ENCODE measurements at regions not wholly inside any gene's neighbourhood (a gene's known extent, or its start where the extent isn't known, plus 50 kb on each side); places are given as distances from the start of the nearest gene placed in this dataset.
"Not testable (repeated sequence)": the region's sequence is repeated elsewhere in the genome, so short reads cannot be mapped to it uniquely, and the experiment has no call there.

DNA sequence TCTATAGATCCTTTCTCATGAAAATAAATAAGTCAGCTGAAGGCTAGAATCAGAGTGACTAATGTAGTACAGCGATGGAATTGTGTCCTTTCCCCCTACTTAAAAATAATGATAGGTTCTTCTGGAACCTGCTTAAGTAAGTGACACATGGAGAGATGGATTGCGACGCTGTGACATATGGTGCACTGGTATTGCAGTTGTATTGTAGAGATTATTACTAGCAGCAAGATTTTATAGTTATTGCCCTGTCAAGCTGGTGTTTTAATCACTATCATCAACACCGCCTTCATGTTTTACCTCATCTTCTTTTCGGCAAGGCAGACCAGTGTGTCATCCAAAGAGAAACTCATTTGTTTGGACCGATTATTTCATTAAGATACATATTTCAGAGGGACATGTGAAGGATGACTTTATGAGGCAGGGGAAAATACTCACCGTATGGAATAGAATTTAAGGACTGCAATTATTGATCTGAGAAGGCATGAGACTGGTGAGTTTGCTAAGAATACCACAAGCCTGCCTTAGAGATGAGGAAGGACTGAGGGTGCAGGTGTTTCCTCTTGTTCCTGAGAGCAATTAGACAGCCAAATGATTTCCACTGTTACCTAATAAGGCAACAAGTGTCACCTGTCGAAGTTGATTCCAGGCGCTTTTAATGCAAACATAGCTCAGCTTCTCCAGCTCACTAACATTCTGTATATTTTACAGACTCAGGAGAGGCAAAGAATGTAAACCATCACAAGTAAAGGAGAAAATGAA is 1855.5 kb downstream of the MAT2B start:
- H3K36me3 Mint-ChIP-seq (ENCODE audit: low read depth): no peaks in the 10 kb centered on the region
- peaks cover 8% of the 10 kb centered on the region for H3K9me3 Mint-ChIP-seq
- no peak overlapping the region for H3K27ac Mint-ChIP-seq
- H3K27me3 Mint-ChIP-seq: no peaks in the 10 kb centered on the region
- H3K4me1 Mint-ChIP-seq (ENCODE audit: low read depth): peaks cover 11% of the 10 kb centered on the region
- intact Hi-C loops (cut with micrococcal nuclease): no loop called here
- H3K4me3 Mint-ChIP-seq: no peak overlapping the region

DNA sequence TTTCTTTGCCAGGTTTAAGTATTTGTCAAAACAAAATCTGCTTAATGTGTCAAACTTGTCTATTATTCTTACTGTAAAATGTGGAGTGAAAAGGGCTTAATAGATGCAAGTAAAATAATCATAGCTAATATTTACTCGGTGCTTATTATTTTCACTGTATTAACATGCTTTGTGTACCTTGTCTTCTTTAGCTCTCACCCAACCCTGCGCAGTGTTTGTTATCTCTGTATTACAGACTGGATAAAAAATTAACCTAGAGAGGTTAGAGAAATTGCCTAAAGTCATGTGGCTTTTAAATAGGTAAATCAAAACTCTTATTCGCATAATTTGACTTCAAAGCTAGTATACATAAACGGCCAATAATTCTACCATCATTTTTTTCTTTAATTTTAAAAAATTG is 1864.8 kb downstream of the MAT2B start:
- intact Hi-C loops (cut with micrococcal nuclease): no loop called here
- no peak overlapping the region for H3K4me3 Mint-ChIP-seq
- no peaks in the 10 kb centered on the region for H3K4me1 Mint-ChIP-seq (ENCODE audit: low read depth)
- no peaks in the 10 kb centered on the region for H3K36me3 Mint-ChIP-seq (ENCODE audit: low read depth)
- no peak overlapping the region for H3K27ac Mint-ChIP-seq
- no peaks in the 10 kb centered on the region for H3K27me3 Mint-ChIP-seq
- peaks cover 8% of the 10 kb centered on the region for H3K9me3 Mint-ChIP-seq

- Mint-ChIP-seq H3K4me3 (no peak overlapping the region), H3K27ac (no peak overlapping the region), H3K9me3 (peaks cover 2% of the 10 kb centered on the region), H3K27me3 (no peaks in the 10 kb centered on the region), H3K36me3 (ENCODE audit: low read depth) (no peaks in the 10 kb centered on the region), H3K4me1 (ENCODE audit: low read depth) (no peaks in the 10 kb centered on the region)
- intact Hi-C loops (cut with micrococcal nuclease): no loop called here
Observed at GRCh38 chr5:165370794-165371193, 1865.4 kb downstream of the MAT2B start.

DNA sequence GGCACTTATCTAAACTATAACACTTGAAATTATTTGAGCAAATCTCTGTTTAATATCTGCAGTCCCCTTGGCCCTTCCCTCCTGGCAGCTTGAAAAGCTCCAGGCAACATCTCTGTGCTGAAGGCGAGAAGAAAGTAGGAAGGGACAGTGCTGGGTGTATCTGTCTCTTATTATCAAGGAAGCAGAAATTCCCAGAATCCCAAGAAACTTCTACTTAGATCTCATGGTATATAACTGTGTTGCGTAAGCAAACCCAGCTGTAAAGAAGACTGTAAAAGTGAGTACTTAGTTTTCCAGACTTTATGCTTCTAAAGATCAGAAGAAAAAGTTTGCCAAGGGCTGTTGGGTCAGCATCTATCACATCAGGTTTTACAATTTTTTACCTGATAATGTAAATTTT is 1869.8 kb downstream of the MAT2B start:
- Mint-ChIP-seq H3K27ac (no peak overlapping the region), H3K27me3 (no peaks in the 10 kb centered on the region), H3K36me3 (ENCODE audit: low read depth) (no peaks in the 10 kb centered on the region), H3K9me3 (no peaks in the 10 kb centered on the region), H3K4me1 (ENCODE audit: low read depth) (no peaks in the 10 kb centered on the region), H3K4me3 (no peak overlapping the region)
- intact Hi-C loops (cut with micrococcal nuclease): no loop called here

DNA sequence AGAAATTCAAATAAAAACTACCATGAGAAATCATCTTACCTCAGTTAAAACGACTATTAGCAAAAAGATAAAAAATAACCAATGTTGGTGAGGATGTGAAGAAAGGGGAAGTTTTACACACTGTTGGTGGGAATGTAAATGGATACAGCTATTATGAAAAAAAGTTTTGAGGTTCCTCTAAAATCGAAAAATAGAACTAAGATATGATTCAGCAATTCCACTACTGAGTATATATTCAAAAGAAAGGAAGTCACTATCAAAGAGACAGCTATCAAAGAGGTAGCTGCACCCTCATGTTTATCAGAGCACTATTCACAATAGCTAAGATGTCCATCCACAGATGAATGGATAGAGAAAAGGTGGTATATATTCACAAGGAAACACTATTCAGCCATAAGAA is 1888.4 kb downstream of the MAT2B start:
- intact Hi-C loops (cut with micrococcal nuclease): no loop called here
- H3K27me3 Mint-ChIP-seq: no peaks in the 10 kb centered on the region
- peak overlapping the region; percentile 83 for H3K27ac Mint-ChIP-seq
- H3K9me3 Mint-ChIP-seq: peaks cover 45% of the 10 kb centered on the region
- no peak overlapping the region for H3K4me3 Mint-ChIP-seq
- H3K4me1 Mint-ChIP-seq (ENCODE audit: low read depth): peaks cover 17% of the 10 kb centered on the region
- peaks cover 6% of the 10 kb centered on the region for H3K36me3 Mint-ChIP-seq (ENCODE audit: low read depth)

DNA sequence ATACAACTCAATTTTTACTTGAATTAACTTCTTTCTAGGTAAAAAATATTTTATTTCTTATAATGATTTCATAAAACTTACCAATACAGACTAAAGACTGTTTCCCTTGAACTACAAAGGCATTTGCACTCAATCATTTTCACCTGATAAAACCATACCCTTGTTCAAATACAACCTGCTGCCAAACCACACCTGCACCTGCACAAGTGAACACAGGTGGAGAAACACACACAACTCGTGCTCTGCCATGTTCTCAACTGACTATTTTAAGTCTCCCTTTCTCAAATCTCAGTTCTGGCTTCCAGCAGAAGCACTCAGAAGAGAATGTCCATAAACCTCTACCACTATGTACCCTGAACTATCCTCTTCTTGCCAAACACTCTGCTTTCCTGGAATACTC is 1892.1 kb downstream of the MAT2B start:
- Mint-ChIP-seq H3K9me3 (peaks cover 13% of the 10 kb centered on the region), H3K27me3 (no peaks in the 10 kb centered on the region), H3K36me3 (ENCODE audit: low read depth) (no peaks in the 10 kb centered on the region), H3K4me3 (no peak overlapping the region), H3K27ac (no peak overlapping the region), H3K4me1 (ENCODE audit: low read depth) (peaks cover 17% of the 10 kb centered on the region)
- intact Hi-C loops (cut with micrococcal nuclease): no loop called here

DNA sequence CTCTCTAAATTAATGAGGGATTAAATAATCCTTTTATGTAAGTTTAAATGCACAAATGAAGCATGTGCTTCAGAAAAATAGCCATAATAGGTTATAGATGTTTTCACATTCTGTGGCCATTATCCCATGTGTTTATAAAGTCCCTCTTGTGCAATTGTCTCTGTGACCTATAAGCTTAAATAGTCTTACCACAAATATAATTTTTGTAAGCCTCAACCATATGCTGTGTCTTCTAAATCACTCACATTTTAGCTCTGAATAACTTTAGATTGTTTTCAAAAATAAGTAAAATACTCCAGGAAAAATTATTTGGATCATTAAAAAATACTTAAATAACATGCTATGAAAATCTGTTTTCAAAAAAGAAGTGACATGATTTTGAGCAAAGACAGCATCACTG is 1894.7 kb downstream of the MAT2B start:
- no peak overlapping the region for H3K27ac Mint-ChIP-seq

GRCh38 chr5:165404917-165405316 is 1899.5 kb downstream of the MAT2B start:
- peaks cover 34% of the 10 kb centered on the region for H3K9me3 Mint-ChIP-seq
- no peak overlapping the region for H3K27ac Mint-ChIP-seq
- intact Hi-C loops (cut with micrococcal nuclease): no loop called here
- H3K4me1 Mint-ChIP-seq (ENCODE audit: low read depth): peaks cover 17% of the 10 kb centered on the region
- H3K36me3 Mint-ChIP-seq (ENCODE audit: low read depth): peaks cover 9% of the 10 kb centered on the region
- no peak overlapping the region for H3K4me3 Mint-ChIP-seq
- H3K27me3 Mint-ChIP-seq: no peaks in the 10 kb centered on the region

More for the DNA sequence above, 1894.7 kb downstream of the MAT2B start:
- no peak overlapping the region for H3K4me3 Mint-ChIP-seq
- H3K27me3 Mint-ChIP-seq: no peaks in the 10 kb centered on the region
- no peaks in the 10 kb centered on the region for H3K36me3 Mint-ChIP-seq (ENCODE audit: low read depth)
- peaks cover 18% of the 10 kb centered on the region for H3K9me3 Mint-ChIP-seq
- peaks cover 5% of the 10 kb centered on the region for H3K4me1 Mint-ChIP-seq (ENCODE audit: low read depth)
- intact Hi-C loops (cut with micrococcal nuclease): no loop called here

GRCh38 chr5:165405340-165405739 is 1899.9 kb downstream of the MAT2B start:
- Mint-ChIP-seq H3K9me3 (peaks cover 34% of the 10 kb centered on the region), H3K4me3 (no peak overlapping the region), H3K27me3 (no peaks in the 10 kb centered on the region), H3K4me1 (ENCODE audit: low read depth) (peaks cover 21% of the 10 kb centered on the region), H3K27ac (no peak overlapping the region), H3K36me3 (ENCODE audit: low read depth) (peaks cover 9% of the 10 kb centered on the region)
- intact Hi-C loops (cut with micrococcal nuclease): no loop called here

GRCh38 chr5:165407352-165407751 is 1901.9 kb downstream of the MAT2B start:
- Mint-ChIP-seq H3K9me3 (peaks cover 34% of the 10 kb centered on the region), H3K4me1 (ENCODE audit: low read depth) (peaks cover 23% of the 10 kb centered on the region), H3K4me3 (no peak overlapping the region), H3K36me3 (ENCODE audit: low read depth) (peaks cover 9% of the 10 kb centered on the region), H3K27ac (no peak overlapping the region), H3K27me3 (no peaks in the 10 kb centered on the region)
- intact Hi-C loops (cut with micrococcal nuclease): no loop called here

DNA sequence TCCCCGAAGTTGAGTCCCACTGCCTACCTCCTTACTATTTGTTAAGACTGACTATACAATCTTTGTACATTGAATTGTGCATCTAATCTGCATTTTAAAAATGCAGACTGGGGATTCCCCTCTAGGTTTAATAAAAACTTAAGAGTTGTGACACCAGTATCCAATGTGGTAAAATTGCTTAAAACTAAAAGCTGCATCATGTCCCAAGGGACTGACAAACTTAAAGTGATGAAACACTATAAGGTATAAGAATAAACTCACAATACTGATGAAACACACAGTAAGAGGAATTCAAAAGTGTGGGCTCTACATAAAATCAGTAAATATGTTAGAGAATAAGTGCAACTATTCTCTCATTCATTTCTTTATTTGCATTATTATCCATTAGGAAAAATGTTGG is 1905.1 kb downstream of the MAT2B start:
- Mint-ChIP-seq H3K36me3 (ENCODE audit: low read depth) (peaks cover 9% of the 10 kb centered on the region), H3K4me3 (no peak overlapping the region), H3K27ac (no peak overlapping the region), H3K4me1 (ENCODE audit: low read depth) (peaks cover 16% of the 10 kb centered on the region), H3K27me3 (no peaks in the 10 kb centered on the region), H3K9me3 (peaks cover 50% of the 10 kb centered on the region)
- intact Hi-C loops (cut with micrococcal nuclease): no loop called here

DNA sequence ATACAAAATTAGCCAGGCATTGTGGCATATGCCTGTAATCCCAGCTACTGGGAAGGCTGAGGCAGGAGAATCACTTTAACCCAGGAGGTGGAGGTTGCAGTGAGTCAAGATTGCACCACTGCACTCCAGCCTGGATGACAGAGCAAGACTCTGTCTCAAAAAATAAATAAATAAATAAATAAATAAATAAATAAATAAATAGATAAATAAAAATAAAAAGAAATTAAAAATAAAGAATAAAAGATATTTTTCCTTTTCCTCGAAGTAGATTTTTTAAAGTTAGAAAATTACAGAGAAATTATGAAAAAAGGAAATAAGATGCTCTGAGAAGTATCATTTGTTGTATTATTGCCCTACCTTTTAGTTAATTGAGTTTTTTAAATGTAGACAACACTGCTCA is 1906.1 kb downstream of the MAT2B start:
- H3K4me1 Mint-ChIP-seq (ENCODE audit: low read depth); H3K27ac Mint-ChIP-seq; H3K4me3 Mint-ChIP-seq; H3K27me3 Mint-ChIP-seq; intact Hi-C loops (cut with micrococcal nuclease); H3K36me3 Mint-ChIP-seq (ENCODE audit: low read depth): not testable (repeated sequence)
- H3K9me3 Mint-ChIP-seq: peaks cover 51% of the 10 kb centered on the region

GRCh38 chr5:165420493-165420892 is 1915.1 kb downstream of the MAT2B start:
- intact Hi-C loops (cut with micrococcal nuclease): no loop called here
- no peaks in the 10 kb centered on the region for H3K27me3 Mint-ChIP-seq
- peaks cover 12% of the 10 kb centered on the region for H3K9me3 Mint-ChIP-seq
- H3K4me3 Mint-ChIP-seq: no peak overlapping the region
- H3K27ac Mint-ChIP-seq: no peak overlapping the region
- no peaks in the 10 kb centered on the region for H3K4me1 Mint-ChIP-seq (ENCODE audit: low read depth)
- no peaks in the 10 kb centered on the region for H3K36me3 Mint-ChIP-seq (ENCODE audit: low read depth)

- H3K36me3 Mint-ChIP-seq (ENCODE audit: low read depth): no peaks in the 10 kb centered on the region
- intact Hi-C loops (cut with micrococcal nuclease): no loop called here
Observed at GRCh38 chr5:165423697-165424299, 1918.4 kb downstream of the MAT2B start.

GRCh38 chr5:165425594-165425993 is 1920.2 kb downstream of the MAT2B start:
- intact Hi-C loops (cut with micrococcal nuclease): no loop called here

More at GRCh38 chr5:165423697-165424299, 1918.4 kb downstream of the MAT2B start:
- no peaks in the 10 kb centered on the region for H3K4me1 Mint-ChIP-seq (ENCODE audit: low read depth)
- no peak overlapping the region for H3K27ac Mint-ChIP-seq
- H3K27me3 Mint-ChIP-seq: no peaks in the 10 kb centered on the region
- H3K9me3 Mint-ChIP-seq: peaks cover 15% of the 10 kb centered on the region
- H3K4me3 Mint-ChIP-seq: no peak overlapping the region

More at GRCh38 chr5:165425594-165425993, 1920.2 kb downstream of the MAT2B start:
- Mint-ChIP-seq H3K4me3 (no peak overlapping the region), H3K27me3 (no peaks in the 10 kb centered on the region), H3K9me3 (peaks cover 15% of the 10 kb centered on the region), H3K4me1 (ENCODE audit: low read depth) (no peaks in the 10 kb centered on the region), H3K36me3 (ENCODE audit: low read depth) (no peaks in the 10 kb centered on the region), H3K27ac (no peak overlapping the region)

Data from dendritic cell treated with granulocyte-macrophage colony-stimulating factor and Interleukin-4, amounts not matched to agents 40 ng/mL and 50 ng/mL, for 4 days (primary cell).